Astrocyte of the hippocampus (primary cell): ENCODE measurements at regions not wholly inside any gene's neighbourhood (a gene's known extent, or its start where the extent isn't known, plus 50 kb on each side); places are given as distances from the start of the nearest gene placed in this dataset.

Experiments used
- DNase-seq: peaks from one replicate; pipeline ENCODE4 v3.0.0; 2011; ENCODE audit warnings: low read depth, low spot score

GRCh38 chr18:41829647-41830516 lies 125.2 kb upstream of the PIK3C3 start:
- no peak for DNase-seq

GRCh38 chr18:41828137-41828536 lies 126.9 kb upstream of the PIK3C3 start:
- no peak for DNase-seq

- DNase-seq: no peak
Measured at GRCh38 chr18:41820784-41821183, 134.2 kb upstream of the PIK3C3 start.

GRCh38 chr18:41818381-41819355 lies 136.4 kb upstream of the PIK3C3 start:
- no peak for DNase-seq

- no peak for DNase-seq
Measured at GRCh38 chr18:41814651-41815050, 140.4 kb upstream of the PIK3C3 start.

- DNase-seq: no peak
Measured at GRCh38 chr18:41809652-41810051, 145.4 kb upstream of the PIK3C3 start.

- no peak for DNase-seq
Measured at GRCh38 chr18:41805341-41805740, 149.7 kb upstream of the PIK3C3 start.

- DNase-seq: no peak
Measured at GRCh38 chr18:41798879-41799278, 156.2 kb upstream of the PIK3C3 start.

GRCh38 chr18:41790687-41791086 lies 164.3 kb upstream of the PIK3C3 start:
- DNase-seq: no peak

GRCh38 chr18:41789001-41789400 lies 166.0 kb upstream of the PIK3C3 start:
- peak; percentile 31 for DNase-seq

- no peak for DNase-seq
Measured at GRCh38 chr18:41783879-41784278, 171.2 kb upstream of the PIK3C3 start.

GRCh38 chr18:41783065-41783818 lies 171.8 kb upstream of the PIK3C3 start:
- no peak for DNase-seq

GRCh38 chr18:41771973-41772372 lies 183.1 kb upstream of the PIK3C3 start:
- no peak for DNase-seq

GRCh38 chr18:41769265-41769664 lies 185.8 kb upstream of the PIK3C3 start:
- DNase-seq: no peak

GRCh38 chr18:41768467-41768866 lies 186.6 kb upstream of the PIK3C3 start:
- DNase-seq: no peak

GRCh38 chr18:41767960-41768359 lies 187.1 kb upstream of the PIK3C3 start:
- DNase-seq: peak; percentile 43

GRCh38 chr18:41765460-41765859 lies 189.6 kb upstream of the PIK3C3 start:
- DNase-seq: no peak

- DNase-seq: no peak
Measured at GRCh38 chr18:41763361-41763760, 191.7 kb upstream of the PIK3C3 start.

- peak; percentile 75 for DNase-seq
Measured at GRCh38 chr18:41761333-41762018, 193.6 kb upstream of the PIK3C3 start.

- no peak for DNase-seq
Measured at GRCh38 chr18:41758534-41758933, 196.5 kb upstream of the PIK3C3 start.

GRCh38 chr18:41756141-41756540 lies 198.9 kb upstream of the PIK3C3 start:
- no peak for DNase-seq
